ENCODE measurements at regions not wholly inside any gene's neighbourhood (a gene's known extent, or its start where the extent isn't known, plus 50 kb on each side); places are given as distances from the start of the nearest gene placed in this dataset.

DNA sequence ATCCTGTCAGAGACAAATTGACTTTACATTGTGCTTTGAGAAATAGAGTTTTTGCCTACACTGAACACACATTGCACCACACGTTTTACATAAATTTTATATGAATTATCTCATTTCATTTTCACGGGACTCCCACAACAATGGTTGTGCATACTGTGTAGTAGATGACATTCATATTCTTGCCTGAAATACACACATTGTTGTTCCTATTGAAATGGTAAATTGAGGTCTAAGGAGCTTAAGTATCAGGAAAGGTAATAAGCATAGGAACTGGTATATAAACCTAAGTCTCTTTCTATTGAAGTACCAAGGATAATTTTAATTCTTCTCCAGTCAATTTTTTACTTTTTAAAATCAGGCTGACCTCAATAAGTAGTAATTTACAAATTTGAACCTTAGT lies 473.7 kb upstream of the DEPDC1 start:
- TF ChIP-seq, protein P1, sequence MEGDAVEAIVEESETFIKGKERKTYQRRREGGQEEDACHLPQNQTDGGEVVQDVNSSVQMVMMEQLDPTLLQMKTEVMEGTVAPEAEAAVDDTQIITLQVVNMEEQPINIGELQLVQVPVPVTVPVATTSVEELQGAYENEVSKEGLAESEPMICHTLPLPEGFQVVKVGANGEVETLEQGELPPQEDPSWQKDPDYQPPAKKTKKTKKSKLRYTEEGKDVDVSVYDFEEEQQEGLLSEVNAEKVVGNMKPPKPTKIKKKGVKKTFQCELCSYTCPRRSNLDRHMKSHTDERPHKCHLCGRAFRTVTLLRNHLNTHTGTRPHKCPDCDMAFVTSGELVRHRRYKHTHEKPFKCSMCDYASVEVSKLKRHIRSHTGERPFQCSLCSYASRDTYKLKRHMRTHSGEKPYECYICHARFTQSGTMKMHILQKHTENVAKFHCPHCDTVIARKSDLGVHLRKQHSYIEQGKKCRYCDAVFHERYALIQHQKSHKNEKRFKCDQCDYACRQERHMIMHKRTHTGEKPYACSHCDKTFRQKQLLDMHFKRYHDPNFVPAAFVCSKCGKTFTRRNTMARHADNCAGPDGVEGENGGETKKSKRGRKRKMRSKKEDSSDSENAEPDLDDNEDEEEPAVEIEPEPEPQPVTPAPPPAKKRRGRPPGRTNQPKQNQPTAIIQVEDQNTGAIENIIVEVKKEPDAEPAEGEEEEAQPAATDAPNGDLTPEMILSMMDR (IDR thresholded peaks at IDR 0.05), result no peak
- TF ChIP-seq POLR2AphosphoS5 (IDR thresholded peaks at IDR 0.05) (no peak), EP300 (IDR thresholded peaks at IDR 0.05) (no peak), POLR2A (IDR thresholded peaks at IDR 0.05) (no peak)

All from gastroesophageal sphincter (tissue), 3 donors.